Activated CD4-positive, alpha-beta T cell treated with anti-CD3 and anti-CD28 coated beads for 36 hours (primary cell): ENCODE measurements at regions not wholly inside any gene's neighbourhood (a gene's known extent, or its start where the extent isn't known, plus 50 kb on each side); places are given as distances from the start of the nearest gene placed in this dataset.

ENCODE experiments used
- ATAC-seq: fragments of 200-7000 bp; cut with Tn5 transposase; one replicate; pipeline ENCODE4 v1.10.0; 2021; ENCODE audit warnings: mild to moderate bottlenecking, moderate library complexity
- CTCF ChIA-PET: fragments of 350-600 bp; sonication (Branson Sonifier 250); formaldehyde crosslinking; loops from one replicate; lab custom pipeline; 2021; ENCODE audit warnings: antibody characterized with exemption; lab: Charles Lee
- POLR2A ChIA-PET: fragments of 350-600 bp; sonication (Branson Sonifier 250); formaldehyde crosslinking; loops from one replicate; lab custom pipeline; 2021; ENCODE audit warnings: antibody characterized with exemption, inconsistent platforms; lab: Charles Lee
- DNase-seq: peaks from one replicate; pipeline ENCODE4 v3.0.0-alpha.2; 2020
- H3K27ac Mint-ChIP-seq: one replicate; pipeline ENCODE4 v1.8.0; 2021; ENCODE audit warnings: mixed read lengths
- H3K27me3 Mint-ChIP-seq: one replicate; pipeline ENCODE4 v1.8.0; 2021; ENCODE audit warnings: mixed read lengths
- H3K36me3 Mint-ChIP-seq: one replicate; pipeline ENCODE4 v1.8.0; 2021; ENCODE audit warnings: low read depth, mixed read lengths
- H3K4me1 Mint-ChIP-seq: one replicate; pipeline ENCODE4 v1.8.0; 2021; ENCODE audit warnings: mixed read lengths
- H3K4me3 Mint-ChIP-seq: one replicate; pipeline ENCODE4 v1.8.0; 2021; ENCODE audit warnings: mild to moderate bottlenecking, moderate library complexity, mixed read lengths
- H3K9me3 Mint-ChIP-seq: one replicate; pipeline ENCODE4 v1.8.0; 2021; ENCODE audit warnings: low read depth, mixed read lengths
- intact Hi-C, 2 experiments: fragments of 100-400 bp; cut with DNase I in 1 of 2; cut with micrococcal nuclease in 1 of 2; formaldehyde crosslinking; loops; one replicate each; pipeline versions ENCODE4 v1.14.2 to v1.15.1; 2022 to 2024; cut with DNase I, micrococcal nuclease

DNA sequence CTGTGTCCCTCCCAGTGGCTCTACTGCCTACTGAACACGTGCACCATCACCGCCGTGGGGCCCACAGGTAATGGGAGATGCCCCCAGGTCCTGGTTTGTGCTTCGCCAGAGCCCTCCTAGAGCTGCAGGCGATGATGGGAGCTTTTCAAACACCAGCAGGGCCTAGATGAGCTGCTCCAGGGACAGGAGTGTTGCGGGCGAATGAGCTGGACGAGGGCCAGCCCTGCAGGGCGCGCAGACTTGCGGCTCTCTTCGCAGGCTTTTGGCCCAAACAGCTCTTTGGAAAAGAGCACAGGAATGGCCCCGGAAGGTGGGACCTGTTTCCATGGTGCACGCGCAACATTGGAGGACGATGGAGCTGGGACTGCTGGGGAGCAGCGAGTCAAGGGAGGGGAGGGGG, 409.3 kb upstream of the SULF2 start:
- no peaks in the 10 kb centered on the region for H3K27me3 Mint-ChIP-seq
- no peak for DNase-seq

DNA sequence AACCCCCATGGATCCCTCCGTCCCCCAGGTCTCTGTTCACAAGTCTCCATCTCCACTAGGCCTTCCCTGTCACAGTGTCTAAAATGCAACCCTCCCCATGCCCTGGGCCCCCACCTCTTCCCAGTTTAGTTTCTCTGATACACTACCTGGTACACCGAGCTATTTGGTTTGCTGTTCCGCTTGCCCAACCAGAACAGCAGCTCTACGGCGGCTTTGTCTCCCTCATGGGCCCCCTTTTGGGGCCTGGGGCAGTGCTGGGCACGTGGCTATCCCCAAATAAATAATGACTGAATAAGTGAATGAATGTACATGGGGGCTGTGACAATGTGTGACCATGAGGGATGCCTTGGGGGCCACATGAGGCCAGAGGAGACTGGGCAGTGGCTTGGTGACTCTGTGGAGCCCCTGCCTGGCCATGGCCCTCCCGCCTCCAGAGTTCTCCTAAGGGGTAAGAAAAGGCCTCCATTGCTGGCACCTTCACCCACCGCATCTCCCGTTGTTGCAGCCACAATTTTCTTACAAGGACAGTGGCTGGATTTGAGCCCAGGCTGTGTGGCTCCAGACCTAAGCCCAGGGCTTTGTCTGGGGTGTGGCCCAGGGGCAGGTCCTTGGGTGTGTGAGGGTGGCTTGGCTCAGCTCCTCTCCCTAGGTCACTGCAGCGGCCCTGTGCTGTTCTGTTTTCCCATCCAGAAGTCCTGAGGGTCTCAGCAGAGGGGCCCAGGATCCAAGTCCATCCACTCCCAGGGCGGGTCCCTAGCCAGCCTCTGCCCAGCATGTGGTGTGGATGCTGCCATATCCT, 408.5 kb upstream of the SULF2 start:
- Mint-ChIP-seq H3K36me3 (no peaks in the 10 kb centered on the region), H3K27ac (no peak overlapping the region), H3K9me3 (no peaks in the 10 kb centered on the region), H3K4me1 (no peaks in the 10 kb centered on the region), H3K4me3 (no peak overlapping the region), H3K27me3 (no peaks in the 10 kb centered on the region)
- ATAC-seq = no peak
- DNase-seq = no peak
- intact Hi-C loops = no loop called here
- POLR2A ChIA-PET = interaction anchor here (0.6 kb wide), 1 partner anchor 1259 kb away, joined by 3 read pairs; no protein-coding TSS in a partner anchor
- CTCF ChIA-PET = interaction anchor here (0.6 kb wide), 1 partner anchor 94 kb away, joined by 3 read pairs; no protein-coding TSS in a partner anchor

More for the DNA sequence above, 409.3 kb upstream of the SULF2 start:
- H3K9me3 Mint-ChIP-seq = no peaks in the 10 kb centered on the region
- POLR2A ChIA-PET = no interaction called here
- CTCF ChIA-PET = no interaction called here
- no peaks in the 10 kb centered on the region for H3K36me3 Mint-ChIP-seq
- no peak overlapping the region for H3K27ac Mint-ChIP-seq
- H3K4me1 Mint-ChIP-seq = no peaks in the 10 kb centered on the region
- no peak for ATAC-seq
- intact Hi-C loops = no loop called here
- H3K4me3 Mint-ChIP-seq = no peak overlapping the region

DNA sequence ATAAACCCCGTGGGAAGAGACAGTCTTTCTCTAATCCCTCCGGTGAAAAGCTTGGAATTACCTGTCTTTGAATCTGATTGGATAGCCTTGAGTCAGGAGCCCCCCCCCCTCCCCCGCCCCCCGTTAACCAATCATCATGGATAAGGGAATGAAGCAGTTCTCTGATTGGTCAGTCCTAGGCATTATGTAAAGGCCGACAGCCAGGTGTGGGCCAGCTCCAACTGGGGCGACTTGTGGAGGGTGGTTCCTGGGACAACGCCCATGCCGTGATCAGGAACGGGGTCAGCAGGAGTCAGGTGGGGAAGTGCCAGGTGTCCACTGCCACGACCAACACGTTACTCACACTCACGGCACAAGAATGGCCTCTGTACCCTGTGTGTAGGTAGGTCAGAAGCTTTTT, 406.8 kb upstream of the SULF2 start:
- ATAC-seq (no peak), DNase-seq (no peak)
- no peaks in the 10 kb centered on the region for H3K27me3 Mint-ChIP-seq
- H3K36me3 Mint-ChIP-seq = no peaks in the 10 kb centered on the region
- no peaks in the 10 kb centered on the region for H3K4me1 Mint-ChIP-seq
- ChIA-PET POLR2A (no interaction called here), CTCF (no interaction called here)
- no peak overlapping the region for H3K27ac Mint-ChIP-seq
- no peak overlapping the region for H3K4me3 Mint-ChIP-seq
- H3K9me3 Mint-ChIP-seq = no peaks in the 10 kb centered on the region
- intact Hi-C loops = no loop called here

DNA sequence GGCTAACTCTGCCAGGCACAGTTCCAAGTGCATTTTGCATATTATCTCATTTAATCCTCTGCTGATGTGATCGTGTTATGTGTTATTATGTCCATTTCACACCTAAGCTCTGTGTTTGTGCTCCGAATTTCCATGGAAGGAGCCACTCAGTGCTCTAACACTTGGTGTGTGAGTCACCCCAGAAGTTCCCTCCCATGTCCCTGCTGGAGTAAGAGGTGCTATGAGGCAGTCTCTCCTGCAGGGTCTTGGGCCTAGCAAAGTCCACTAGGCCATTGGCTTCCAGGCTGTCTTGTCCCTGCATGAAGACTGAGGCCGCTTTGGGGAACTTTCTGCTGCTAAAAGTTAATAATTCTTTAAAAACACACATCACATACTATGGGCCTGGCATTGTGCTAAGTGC, 405.9 kb upstream of the SULF2 start:
- H3K9me3 Mint-ChIP-seq = no peaks in the 10 kb centered on the region
- H3K4me1 Mint-ChIP-seq = no peaks in the 10 kb centered on the region
- H3K27me3 Mint-ChIP-seq = no peaks in the 10 kb centered on the region
- no peak for DNase-seq
- H3K36me3 Mint-ChIP-seq = no peaks in the 10 kb centered on the region
- intact Hi-C loops = no loop called here
- ChIA-PET CTCF (interaction anchor here (1.1 kb wide), 1 partner anchor 430 kb away, joined by 5 read pairs; no protein-coding TSS in a partner anchor), POLR2A (no interaction called here)
- no peak overlapping the region for H3K4me3 Mint-ChIP-seq
- ATAC-seq = no peak
- H3K27ac Mint-ChIP-seq = no peak overlapping the region

DNA sequence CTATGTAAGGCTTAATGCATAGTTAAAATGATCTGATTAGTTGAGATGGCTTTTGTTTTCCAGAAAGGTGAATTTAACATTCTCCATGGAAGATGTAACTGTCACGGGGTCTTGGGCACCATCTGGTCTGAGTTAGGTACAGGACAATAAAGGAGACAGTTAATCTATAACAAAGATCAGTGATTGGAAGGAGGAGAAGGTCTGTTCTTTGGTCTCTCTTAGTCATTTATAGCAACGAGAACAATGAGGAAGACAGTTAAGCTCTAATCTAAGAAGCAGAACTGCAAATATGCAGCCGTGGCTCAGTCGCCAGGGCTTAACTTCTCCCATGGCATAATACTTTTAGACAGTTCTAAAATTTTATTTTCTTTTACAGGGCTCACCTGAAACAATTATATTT, 405.5 kb upstream of the SULF2 start:
- ChIA-PET POLR2A (no interaction called here), CTCF (interaction anchor here (1.1 kb wide), 1 partner anchor 430 kb away, joined by 5 read pairs; no protein-coding TSS in a partner anchor)
- H3K4me3 Mint-ChIP-seq = no peak overlapping the region
- H3K36me3 Mint-ChIP-seq = no peaks in the 10 kb centered on the region
- ATAC-seq (no peak), DNase-seq (no peak)
- H3K27ac Mint-ChIP-seq = no peak overlapping the region
- H3K9me3 Mint-ChIP-seq = no peaks in the 10 kb centered on the region
- no peaks in the 10 kb centered on the region for H3K27me3 Mint-ChIP-seq
- intact Hi-C loops = no loop called here
- H3K4me1 Mint-ChIP-seq = no peaks in the 10 kb centered on the region

DNA sequence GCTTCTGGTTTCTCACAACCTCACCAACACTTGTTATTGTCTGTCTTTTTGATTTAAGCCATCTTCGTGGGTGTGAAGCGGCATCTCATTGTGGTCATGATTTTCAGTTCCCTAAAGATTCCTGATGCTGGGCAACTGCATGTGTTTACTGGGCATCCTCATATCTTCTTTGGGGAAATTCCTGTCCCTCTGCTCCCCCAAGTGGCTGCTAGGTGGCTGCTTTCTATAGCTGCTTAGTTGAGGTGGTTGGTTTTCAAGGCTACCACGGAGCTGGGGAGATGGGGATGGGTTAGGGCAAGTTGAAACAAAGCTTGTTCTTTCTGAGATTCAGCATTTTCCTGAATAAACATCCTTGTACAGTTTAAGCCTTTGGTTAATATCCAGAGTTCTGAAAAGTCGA, 403.9 kb upstream of the SULF2 start:
- H3K27me3 Mint-ChIP-seq = no peaks in the 10 kb centered on the region
- H3K4me1 Mint-ChIP-seq = no peaks in the 10 kb centered on the region
- CTCF ChIA-PET = interaction anchor here (0.7 kb wide), 1 partner anchor 19 kb away, joined by 3 read pairs; no protein-coding TSS in a partner anchor
- ATAC-seq (no peak), DNase-seq (no peak)
- POLR2A ChIA-PET = no interaction called here
- H3K36me3 Mint-ChIP-seq = no peaks in the 10 kb centered on the region
- no peak overlapping the region for H3K4me3 Mint-ChIP-seq
- no peak overlapping the region for H3K27ac Mint-ChIP-seq
- H3K9me3 Mint-ChIP-seq = no peaks in the 10 kb centered on the region
- intact Hi-C loops = no loop called here

DNA sequence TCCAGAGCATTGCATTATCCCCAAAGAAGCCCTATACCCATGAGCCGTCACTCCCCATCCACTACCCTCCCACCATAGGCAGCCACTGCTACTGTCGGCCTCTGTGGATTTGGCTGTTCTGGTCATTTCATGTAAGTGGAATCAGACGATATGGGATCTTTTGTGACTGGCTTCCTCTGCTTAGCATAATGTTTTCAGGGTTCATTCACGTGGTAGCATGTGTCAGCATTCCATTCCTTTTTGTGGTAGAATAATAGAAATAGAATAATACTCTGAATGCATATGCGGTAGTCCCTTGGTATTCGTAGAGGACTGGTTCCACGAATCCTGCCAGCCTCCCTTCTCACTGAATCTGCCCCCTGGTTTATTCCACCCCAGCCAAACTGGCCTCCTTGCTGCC, 402.6 kb upstream of the SULF2 start:
- CTCF ChIA-PET = no interaction called here
- intact Hi-C loops = no loop called here
- H3K27me3 Mint-ChIP-seq = no peaks in the 10 kb centered on the region
- H3K36me3 Mint-ChIP-seq = no peaks in the 10 kb centered on the region
- DNase-seq (no peak), ATAC-seq (no peak)
- POLR2A ChIA-PET = no interaction called here
- H3K27ac Mint-ChIP-seq = no peak overlapping the region
- no peak overlapping the region for H3K4me3 Mint-ChIP-seq
- H3K4me1 Mint-ChIP-seq = no peaks in the 10 kb centered on the region
- no peaks in the 10 kb centered on the region for H3K9me3 Mint-ChIP-seq

DNA sequence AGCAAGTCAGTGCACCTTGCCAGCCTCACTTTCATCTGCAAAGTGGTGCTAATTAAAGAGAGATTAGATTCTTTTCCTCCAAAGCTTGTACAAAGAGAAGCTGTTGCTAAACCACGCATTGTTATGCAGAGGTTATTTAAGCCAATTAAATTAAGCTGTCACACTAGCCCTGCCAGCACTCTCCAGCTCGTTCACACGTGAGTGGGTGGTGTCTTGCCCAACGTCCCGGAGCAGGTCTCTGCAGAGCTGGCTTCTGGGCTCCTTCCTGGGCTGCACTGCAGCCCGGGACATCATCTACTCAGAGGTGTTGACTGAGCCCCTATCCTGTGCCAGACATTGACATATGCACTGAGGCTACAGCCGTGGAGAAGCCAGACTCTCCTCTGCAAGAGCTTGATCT, 401.6 kb upstream of the SULF2 start:
- intact Hi-C loops = no loop called here
- Mint-ChIP-seq H3K9me3 (no peaks in the 10 kb centered on the region), H3K27ac (no peak overlapping the region), H3K4me3 (no peak overlapping the region), H3K4me1 (no peaks in the 10 kb centered on the region), H3K36me3 (no peaks in the 10 kb centered on the region), H3K27me3 (no peaks in the 10 kb centered on the region)
- DNase-seq = no peak
- ATAC-seq = no peak
- ChIA-PET CTCF (no interaction called here), POLR2A (no interaction called here)

DNA sequence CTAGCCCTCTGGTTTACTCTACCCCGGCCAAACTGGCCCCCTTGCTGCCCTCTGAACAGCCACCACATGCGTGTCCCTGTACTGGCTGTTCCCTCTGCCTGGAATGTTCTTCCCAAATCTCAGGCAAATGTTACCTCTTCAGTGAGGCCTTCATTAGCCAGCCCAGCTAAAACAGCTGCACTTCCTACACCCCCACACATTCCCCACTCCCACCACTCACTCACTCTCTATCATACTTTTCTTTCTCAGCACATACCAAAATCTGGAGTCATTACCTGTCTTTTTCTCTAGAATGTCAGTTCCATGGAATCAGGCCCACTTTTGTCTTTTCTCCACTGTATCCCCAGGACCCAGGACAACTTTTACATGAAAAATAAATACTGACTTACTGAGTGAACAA, 401.2 kb upstream of the SULF2 start:
- Mint-ChIP-seq H3K27me3 (no peaks in the 10 kb centered on the region), H3K9me3 (no peaks in the 10 kb centered on the region), H3K36me3 (no peaks in the 10 kb centered on the region), H3K4me1 (no peaks in the 10 kb centered on the region), H3K27ac (no peak overlapping the region), H3K4me3 (no peak overlapping the region)
- intact Hi-C loops = no loop called here
- ChIA-PET POLR2A (interaction anchor here (0.7 kb wide), 1 partner anchor 1374 kb away, joined by 3 read pairs; no protein-coding TSS in a partner anchor), CTCF (no interaction called here)
- ATAC-seq (no peak), DNase-seq (no peak)

DNA sequence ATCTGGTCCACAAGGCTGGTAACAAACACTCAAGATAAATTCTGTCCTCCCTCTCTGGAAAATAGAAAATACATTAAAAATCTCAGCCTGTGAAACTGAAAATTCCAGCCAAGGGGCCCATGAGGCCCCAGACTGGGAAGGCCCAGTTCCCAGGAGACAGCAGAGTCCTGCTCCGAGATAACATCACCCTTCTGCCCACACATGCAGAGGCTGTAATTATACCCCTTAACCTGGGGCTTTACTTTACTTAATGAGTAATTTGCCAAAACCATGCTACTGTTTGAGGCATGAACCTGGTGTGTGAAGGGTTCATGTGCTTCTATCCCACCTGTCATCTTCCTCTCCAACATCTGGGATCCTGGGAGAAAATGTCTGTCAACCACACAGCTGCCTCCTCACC, 398.9 kb upstream of the SULF2 start:
- Mint-ChIP-seq H3K9me3 (no peaks in the 10 kb centered on the region), H3K27me3 (no peaks in the 10 kb centered on the region), H3K36me3 (no peaks in the 10 kb centered on the region), H3K4me3 (no peak overlapping the region), H3K27ac (no peak overlapping the region), H3K4me1 (no peaks in the 10 kb centered on the region)
- ATAC-seq (no peak), DNase-seq (no peak)
- POLR2A ChIA-PET = no interaction called here
- CTCF ChIA-PET = no interaction called here
- intact Hi-C loops = no loop called here

DNA sequence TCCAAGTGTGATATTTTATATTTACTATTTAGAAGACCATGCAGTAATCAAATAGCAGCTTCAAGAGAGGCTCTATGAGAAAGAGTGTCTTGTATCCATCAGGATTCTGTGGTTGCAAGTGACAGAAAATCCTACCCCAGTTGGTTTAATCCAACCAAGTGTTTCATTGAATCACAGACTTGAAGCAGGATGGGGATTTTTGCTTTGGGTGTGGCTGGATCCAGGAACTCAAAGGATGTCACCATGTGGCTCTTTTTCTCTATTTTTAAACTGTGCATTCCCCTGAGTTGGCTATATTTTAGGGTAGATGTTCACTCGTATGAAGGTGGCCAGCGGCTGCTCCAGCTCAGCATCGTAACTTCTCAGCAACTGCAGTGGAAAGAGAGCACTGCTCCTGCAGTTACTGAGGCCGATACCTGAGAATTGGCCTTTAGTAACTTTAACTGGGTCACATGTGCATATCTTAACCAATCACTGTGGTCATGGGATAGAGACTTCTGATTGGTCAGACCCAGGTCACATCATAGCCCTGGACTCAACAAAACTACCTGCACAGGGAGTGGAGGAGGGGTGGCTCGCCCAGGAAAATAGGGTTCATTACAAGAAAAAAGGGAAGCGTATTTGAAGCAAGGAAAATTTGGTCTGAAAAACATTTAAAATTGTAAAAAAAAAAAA, 396.1 kb upstream of the SULF2 start:
- Mint-ChIP-seq H3K36me3 (no peaks in the 10 kb centered on the region), H3K27ac (no peak overlapping the region), H3K4me3 (no peak overlapping the region), H3K27me3 (no peaks in the 10 kb centered on the region), H3K9me3 (no peaks in the 10 kb centered on the region), H3K4me1 (no peaks in the 10 kb centered on the region)
- DNase-seq (no peak), ATAC-seq (no peak)
- intact Hi-C loops = no loop called here
- CTCF ChIA-PET = no interaction called here
- POLR2A ChIA-PET = no interaction called here

DNA sequence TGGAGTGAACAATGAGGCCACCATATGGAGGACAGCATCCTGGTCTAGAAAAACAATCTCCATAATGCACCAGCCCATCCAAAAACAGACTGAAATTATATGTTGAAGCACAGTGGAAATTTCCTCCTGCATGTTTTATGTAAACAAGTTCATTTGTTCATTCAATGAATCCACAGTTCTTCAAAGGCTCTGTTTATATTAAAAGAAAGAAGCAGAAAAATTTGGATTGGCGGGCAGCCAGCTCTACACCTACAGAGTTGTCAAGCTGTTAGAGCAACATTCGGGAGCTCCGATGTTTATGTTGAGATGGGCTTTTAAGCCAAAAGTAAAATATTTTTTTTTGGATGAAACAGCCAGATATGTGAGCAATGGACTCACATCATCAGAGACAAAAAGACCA, 395.3 kb upstream of the SULF2 start:
- Mint-ChIP-seq H3K9me3 (no peaks in the 10 kb centered on the region), H3K36me3 (no peaks in the 10 kb centered on the region), H3K27ac (no peak overlapping the region), H3K27me3 (no peaks in the 10 kb centered on the region), H3K4me1 (no peaks in the 10 kb centered on the region), H3K4me3 (no peak overlapping the region)
- ATAC-seq = no peak
- ChIA-PET CTCF (interaction anchor here (0.5 kb wide), 1 partner anchor 1054 kb away, joined by 3 read pairs; no protein-coding TSS in a partner anchor), POLR2A (no interaction called here)
- DNase-seq = no peak
- intact Hi-C loops = no loop called here
